Peyer's patch (tissue), 4 donors: ENCODE measurements at regions not wholly inside any gene's neighbourhood (a gene's known extent, or its start where the extent isn't known, plus 50 kb on each side); places are given as distances from the start of the nearest gene placed in this dataset.

ENCODE experiments used
- DNase-seq, 3 donors: peaks; one replicate each; pipeline ENCODE4 v3.0.0-alpha.2; 2017 to 2019
- H3K27ac ChIP-seq, 4 donors: fragments of 200-600 bp; sonication (generic); one replicate each; pipeline ENCODE4 v1.5.1; 2016 to 2019
- H3K27me3 ChIP-seq, 2 donors: fragments of 200-600 bp; sonication (generic); one replicate each; pipeline ENCODE4 v1.5.1; 2019
- H3K36me3 ChIP-seq, 3 donors: fragments of 200-600 bp; sonication (generic); one replicate each; pipeline ENCODE4 v1.5.1; 2016 to 2019
- H3K4me1 ChIP-seq, 4 donors: fragments of 200-600 bp; sonication (generic); one replicate each; pipeline ENCODE4 v1.5.1; 2016 to 2019
- H3K4me3 ChIP-seq, 4 donors: fragments of 200-600 bp; sonication (generic); 1 replicate in 3 of 4; 2 replicates in 1 of 4; pipeline ENCODE4 v1.5.1; 2016 to 2019; ENCODE audit warnings: mild to moderate bottlenecking in 1 of 4
- H3K9me3 ChIP-seq, 4 donors: fragments of 200-600 bp; sonication (generic); one replicate each; pipeline ENCODE4 v1.5.1; 2016 to 2019; ENCODE audit warnings: mild to moderate bottlenecking in 1 of 4
- POLR2A ChIP-seq, 2 donors: fragments of 450-650 bp; IDR thresholded peaks; one replicate each; pipeline ENCODE4 v1.5.1; 2017; ENCODE audit warnings: antibody characterized with exemption in 2 of 2, mild to moderate bottlenecking in 2 of 2, moderate library complexity in 2 of 2
- TF ChIP-seq, protein P1 (sequence below), 6 experiments: fragments of 450-650 bp in 4 of 6; fragments of 200-600 bp in 2 of 6; sonication (generic) in 1 of 6; IDR thresholded peaks; one replicate each; pipeline ENCODE4 v1.5.1; 2017 to 2019; ENCODE audit warnings: antibody characterized with exemption in 6 of 6, mild to moderate bottlenecking in 3 of 6, moderate library complexity in 1 of 6

DNA sequence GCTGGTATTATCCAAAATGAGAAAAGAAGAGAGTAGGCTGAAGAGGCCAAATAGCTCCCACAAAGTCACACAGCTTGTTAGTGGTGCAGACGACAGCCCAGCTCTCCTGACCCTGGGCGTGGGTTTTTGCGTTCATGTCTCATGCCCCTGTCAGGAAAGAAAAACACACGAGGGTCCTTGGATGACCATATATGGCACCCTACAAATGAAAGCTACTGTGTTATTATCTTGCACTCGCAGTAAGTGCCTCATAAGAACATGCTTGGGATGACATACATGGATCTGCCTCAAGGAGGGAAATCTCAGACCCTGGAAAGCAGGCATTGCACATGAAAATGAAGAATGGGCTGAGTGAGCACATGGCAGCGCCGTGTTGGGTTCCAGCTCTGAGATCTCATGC lies 89.7 kb downstream of the SEMA4F start:
- no peaks in the 10 kb centered on the region for H3K9me3 ChIP-seq
- H3K27me3 ChIP-seq, result no peaks in the 10 kb centered on the region
- peaks cover 0 to 10% (median 0%) of the 10 kb centered on the region in 4 donors for H3K4me1 ChIP-seq
- H3K4me3 ChIP-seq, result no peak overlapping the region
- no peak overlapping the region for H3K27ac ChIP-seq
- DNase-seq, result no peak
- H3K36me3 ChIP-seq, result no peaks in the 10 kb centered on the region
- TF ChIP-seq, protein P1, sequence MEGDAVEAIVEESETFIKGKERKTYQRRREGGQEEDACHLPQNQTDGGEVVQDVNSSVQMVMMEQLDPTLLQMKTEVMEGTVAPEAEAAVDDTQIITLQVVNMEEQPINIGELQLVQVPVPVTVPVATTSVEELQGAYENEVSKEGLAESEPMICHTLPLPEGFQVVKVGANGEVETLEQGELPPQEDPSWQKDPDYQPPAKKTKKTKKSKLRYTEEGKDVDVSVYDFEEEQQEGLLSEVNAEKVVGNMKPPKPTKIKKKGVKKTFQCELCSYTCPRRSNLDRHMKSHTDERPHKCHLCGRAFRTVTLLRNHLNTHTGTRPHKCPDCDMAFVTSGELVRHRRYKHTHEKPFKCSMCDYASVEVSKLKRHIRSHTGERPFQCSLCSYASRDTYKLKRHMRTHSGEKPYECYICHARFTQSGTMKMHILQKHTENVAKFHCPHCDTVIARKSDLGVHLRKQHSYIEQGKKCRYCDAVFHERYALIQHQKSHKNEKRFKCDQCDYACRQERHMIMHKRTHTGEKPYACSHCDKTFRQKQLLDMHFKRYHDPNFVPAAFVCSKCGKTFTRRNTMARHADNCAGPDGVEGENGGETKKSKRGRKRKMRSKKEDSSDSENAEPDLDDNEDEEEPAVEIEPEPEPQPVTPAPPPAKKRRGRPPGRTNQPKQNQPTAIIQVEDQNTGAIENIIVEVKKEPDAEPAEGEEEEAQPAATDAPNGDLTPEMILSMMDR (IDR thresholded peaks at IDR 0.05), result no peak
- no peak for TF ChIP-seq POLR2A (IDR thresholded peaks at IDR 0.05)

DNA sequence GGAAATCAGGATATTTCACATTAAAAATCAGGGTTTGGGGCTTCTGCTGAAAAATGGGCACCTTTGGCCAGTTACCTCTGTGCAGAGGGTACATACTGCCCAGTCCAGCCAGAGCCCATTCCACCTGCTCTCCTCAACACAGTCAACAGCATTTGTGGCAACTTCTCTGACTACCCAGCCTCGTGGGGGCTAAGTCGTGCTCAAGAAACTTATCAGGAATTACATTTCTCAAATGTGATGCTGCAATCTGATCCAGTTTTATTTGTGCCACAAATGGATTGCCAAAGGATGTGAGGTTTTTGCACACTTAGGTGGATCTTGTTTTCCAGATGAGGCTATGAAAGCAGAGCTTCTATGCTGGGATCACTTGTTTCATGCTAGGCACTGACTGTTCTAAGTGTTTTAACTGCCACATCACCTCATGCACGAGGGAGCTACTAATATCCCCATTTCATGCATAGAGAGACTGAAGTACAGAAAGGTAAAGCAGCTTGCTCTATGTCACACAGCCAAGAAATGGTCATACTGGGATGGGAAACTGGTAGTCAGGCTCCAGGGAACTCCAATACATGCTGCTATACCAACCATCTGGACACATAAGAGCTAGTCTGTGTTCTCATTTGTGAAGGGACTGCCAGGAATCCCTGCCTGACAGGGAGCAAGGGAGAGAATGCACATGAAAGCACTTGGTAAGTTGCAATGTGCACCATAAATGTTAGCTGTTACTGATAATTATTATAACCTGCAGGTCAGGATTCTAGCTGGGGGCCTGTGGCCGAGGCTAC lies 89.0 kb upstream of the HK2 start:
- Histone ChIP-seq H3K9me3 (no peaks in the 10 kb centered on the region), H3K27ac (no peak overlapping the region), H3K4me3 (no peak overlapping the region), H3K4me1 (peaks cover 0 to 10% (median 0%) of the 10 kb centered on the region in 4 donors), H3K27me3 (no peaks in the 10 kb centered on the region), H3K36me3 (no peaks in the 10 kb centered on the region)
- DNase-seq, result no peak
- TF ChIP-seq, protein P1 (IDR thresholded peaks at IDR 0.05), result no peak
- no peak for TF ChIP-seq POLR2A (IDR thresholded peaks at IDR 0.05)

DNA sequence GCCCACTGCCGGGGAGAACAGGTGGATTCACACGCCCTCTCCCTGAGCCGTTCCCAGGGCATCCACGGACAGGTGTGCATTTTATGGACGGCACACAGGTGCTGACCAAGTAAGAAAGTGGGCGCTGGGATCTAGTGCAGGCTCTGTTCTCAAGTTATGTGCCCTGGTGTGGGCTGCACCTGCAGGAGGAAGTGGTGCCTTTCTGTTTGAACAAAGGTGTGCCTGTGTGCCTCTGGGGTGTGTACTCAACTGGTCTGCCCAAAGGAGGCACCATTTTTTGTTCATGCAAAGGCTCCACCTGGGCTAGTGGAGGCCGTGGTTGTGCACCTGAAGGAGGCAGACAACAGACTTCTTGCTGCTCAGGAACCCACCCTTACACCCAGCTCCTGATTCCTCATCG lies 88.2 kb upstream of the HK2 start:
- Histone ChIP-seq H3K27ac (no peak overlapping the region), H3K36me3 (no peaks in the 10 kb centered on the region), H3K4me1 (peaks cover 0 to 9% (median 0%) of the 10 kb centered on the region in 4 donors), H3K4me3 (no peak overlapping the region), H3K27me3 (no peaks in the 10 kb centered on the region), H3K9me3 (no peaks in the 10 kb centered on the region)
- DNase-seq, result no peak
- TF ChIP-seq, protein P1 (IDR thresholded peaks at IDR 0.05), result no peak
- no peak for TF ChIP-seq POLR2A (IDR thresholded peaks at IDR 0.05)

DNA sequence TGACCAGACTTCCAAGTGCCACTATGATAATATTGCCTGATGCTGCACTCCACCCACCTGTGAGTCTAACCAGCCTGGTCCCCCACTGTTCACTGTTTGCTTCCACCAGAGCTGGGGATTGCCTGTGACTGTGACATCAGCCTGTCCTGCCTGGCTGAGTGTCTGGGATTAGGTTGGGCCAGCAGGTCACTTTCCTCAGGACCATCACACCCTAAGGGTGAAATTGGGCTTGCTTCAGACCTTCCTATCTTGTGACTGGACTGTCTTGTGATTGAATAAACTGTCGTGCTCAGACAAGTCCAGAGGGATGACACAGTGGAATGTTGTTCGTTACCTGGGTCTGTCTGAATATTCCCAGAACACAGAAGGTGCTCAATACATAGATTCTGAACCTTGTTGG lies 87.4 kb upstream of the HK2 start:
- Histone ChIP-seq H3K9me3 (no peaks in the 10 kb centered on the region), H3K27ac (no peak overlapping the region), H3K4me1 (peaks cover 0 to 2% (median 0%) of the 10 kb centered on the region in 4 donors), H3K4me3 (no peak overlapping the region), H3K36me3 (no peaks in the 10 kb centered on the region), H3K27me3 (no peaks in the 10 kb centered on the region)
- no peak for DNase-seq
- TF ChIP-seq, protein P1 (IDR thresholded peaks at IDR 0.05), result no peak
- TF ChIP-seq POLR2A (IDR thresholded peaks at IDR 0.05), result no peak

DNA sequence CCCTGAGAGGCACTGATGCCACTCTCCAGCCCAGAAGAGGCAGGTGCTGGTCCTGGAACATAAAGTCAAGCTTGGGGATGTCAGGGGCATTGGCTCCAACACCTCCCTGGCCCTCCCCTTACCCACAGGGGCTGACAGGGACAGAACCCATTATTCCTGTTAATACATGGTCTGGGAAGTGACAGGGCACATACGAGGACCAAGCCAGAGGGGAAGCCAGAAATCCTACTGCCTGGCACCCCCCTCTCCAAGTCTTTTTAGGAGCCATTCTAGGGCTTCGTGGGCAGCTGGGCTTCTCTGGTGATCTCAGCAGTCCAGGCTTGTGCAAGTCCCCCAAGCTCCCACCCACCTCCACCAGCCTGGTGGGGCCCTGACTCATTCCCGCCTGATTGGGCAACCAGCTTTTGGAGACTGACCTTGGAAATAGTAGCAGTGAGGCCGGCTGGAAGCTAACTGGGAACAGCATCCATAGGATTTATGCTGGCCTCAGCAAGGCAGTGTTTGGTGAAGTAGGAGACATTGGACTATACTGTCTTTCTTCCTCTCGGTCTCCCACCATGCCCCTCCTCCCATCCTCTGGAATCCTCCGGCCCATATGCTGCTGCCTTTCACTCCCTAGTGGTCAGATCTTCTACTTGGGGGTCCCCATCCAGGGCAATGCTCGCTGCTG lies 86.4 kb upstream of the HK2 start:
- Histone ChIP-seq H3K4me1 (no peaks in the 10 kb centered on the region), H3K9me3 (no peaks in the 10 kb centered on the region), H3K4me3 (no peak overlapping the region), H3K27ac (no peak overlapping the region), H3K36me3 (no peaks in the 10 kb centered on the region), H3K27me3 (no peaks in the 10 kb centered on the region)
- TF ChIP-seq POLR2A (IDR thresholded peaks at IDR 0.05), result no peak
- TF ChIP-seq, protein P1 (IDR thresholded peaks at IDR 0.05), result no peak
- DNase-seq, result no peak
